Transverse colon (tissue), 4 donors: ENCODE measurements at regions not wholly inside any gene's neighbourhood (a gene's known extent, or its start where the extent isn't known, plus 50 kb on each side); places are given as distances from the start of the nearest gene placed in this dataset.

ENCODE experiments used
- POLR2AphosphoS5 ChIP-seq, 3 donors: sonication (generic); formaldehyde crosslinking; IDR thresholded peaks; one replicate each; pipeline ENCODE4 v1.6.1; 2016; ENCODE audit warnings: antibody characterized with exemption in 3 of 3
- TF ChIP-seq, protein P1 (sequence below), 5 experiments: fragments of 200-600 bp in 3 of 5; fragments of 450-650 bp in 2 of 5; sonication (generic) in 3 of 5; IDR thresholded peaks; 1 replicate in 2 of 5; 2 replicates in 3 of 5; pipeline ENCODE4 v1.5.1; 2016 to 2017; ENCODE audit warnings: antibody characterized with exemption in 5 of 5, inconsistent platforms in 3 of 5, mild to moderate bottlenecking in 2 of 5, moderate library complexity in 1 of 5

DNA sequence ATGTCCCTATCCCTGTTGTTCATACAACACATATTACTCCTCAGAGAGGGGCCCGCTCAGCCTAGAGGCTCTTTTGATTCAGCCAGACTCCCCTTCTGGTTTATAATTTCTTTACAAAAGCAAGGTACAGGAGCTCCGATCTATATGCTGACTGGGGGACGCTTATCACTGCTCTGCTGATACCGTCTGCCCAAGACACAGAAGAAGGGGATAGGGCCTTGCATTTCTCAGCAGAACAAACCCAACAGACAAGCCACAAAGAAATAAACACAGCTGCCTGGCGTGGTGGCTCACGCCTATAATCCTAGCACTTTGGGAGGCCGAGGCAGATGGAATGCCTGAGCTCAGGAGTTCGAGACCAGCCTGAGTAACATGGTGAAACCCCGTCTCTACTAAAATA, 109.9 kb upstream of the AKIP1 start:
- TF ChIP-seq, protein P1, sequence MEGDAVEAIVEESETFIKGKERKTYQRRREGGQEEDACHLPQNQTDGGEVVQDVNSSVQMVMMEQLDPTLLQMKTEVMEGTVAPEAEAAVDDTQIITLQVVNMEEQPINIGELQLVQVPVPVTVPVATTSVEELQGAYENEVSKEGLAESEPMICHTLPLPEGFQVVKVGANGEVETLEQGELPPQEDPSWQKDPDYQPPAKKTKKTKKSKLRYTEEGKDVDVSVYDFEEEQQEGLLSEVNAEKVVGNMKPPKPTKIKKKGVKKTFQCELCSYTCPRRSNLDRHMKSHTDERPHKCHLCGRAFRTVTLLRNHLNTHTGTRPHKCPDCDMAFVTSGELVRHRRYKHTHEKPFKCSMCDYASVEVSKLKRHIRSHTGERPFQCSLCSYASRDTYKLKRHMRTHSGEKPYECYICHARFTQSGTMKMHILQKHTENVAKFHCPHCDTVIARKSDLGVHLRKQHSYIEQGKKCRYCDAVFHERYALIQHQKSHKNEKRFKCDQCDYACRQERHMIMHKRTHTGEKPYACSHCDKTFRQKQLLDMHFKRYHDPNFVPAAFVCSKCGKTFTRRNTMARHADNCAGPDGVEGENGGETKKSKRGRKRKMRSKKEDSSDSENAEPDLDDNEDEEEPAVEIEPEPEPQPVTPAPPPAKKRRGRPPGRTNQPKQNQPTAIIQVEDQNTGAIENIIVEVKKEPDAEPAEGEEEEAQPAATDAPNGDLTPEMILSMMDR (IDR thresholded peaks at IDR 0.05) = no peak
- TF ChIP-seq POLR2AphosphoS5 (IDR thresholded peaks at IDR 0.05) = no peak
